ENCODE measurements at regions not wholly inside any gene's neighbourhood (a gene's known extent, or its start where the extent isn't known, plus 50 kb on each side); places are given as distances from the start of the nearest gene placed in this dataset.
"Not testable (repeated sequence)": the region's sequence is repeated elsewhere in the genome, so short reads cannot be mapped to it uniquely, and the experiment has no call there.

GRCh38 chr15:29522373-29523276, 253.0 kb upstream of the NSMCE3 start:
- Histone ChIP-seq H3K27ac (no peak overlapping the region), H3K4me3 (no peak overlapping the region)

DNA sequence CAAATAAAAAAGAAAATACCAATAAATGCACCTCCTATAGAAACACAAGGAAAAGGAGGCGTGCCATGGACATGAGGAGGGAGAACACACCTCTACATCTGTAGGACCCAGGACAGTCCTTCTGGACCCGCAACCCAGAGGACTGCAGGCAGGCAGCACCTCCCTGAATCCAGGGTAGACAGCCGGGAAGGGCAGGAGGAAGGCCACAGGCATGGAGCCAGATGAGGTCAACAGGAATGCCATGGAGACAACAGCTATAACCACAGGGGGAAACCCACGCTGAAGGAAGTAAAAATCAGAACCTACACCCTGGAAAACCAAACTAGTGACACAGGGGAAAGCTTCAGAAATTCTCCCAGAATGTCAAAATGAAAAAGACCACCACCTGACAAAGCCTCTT, 248.8 kb upstream of the NSMCE3 start:
- no peak overlapping the region for H3K4me3 ChIP-seq
- H3K27ac ChIP-seq, result no peak overlapping the region

DNA sequence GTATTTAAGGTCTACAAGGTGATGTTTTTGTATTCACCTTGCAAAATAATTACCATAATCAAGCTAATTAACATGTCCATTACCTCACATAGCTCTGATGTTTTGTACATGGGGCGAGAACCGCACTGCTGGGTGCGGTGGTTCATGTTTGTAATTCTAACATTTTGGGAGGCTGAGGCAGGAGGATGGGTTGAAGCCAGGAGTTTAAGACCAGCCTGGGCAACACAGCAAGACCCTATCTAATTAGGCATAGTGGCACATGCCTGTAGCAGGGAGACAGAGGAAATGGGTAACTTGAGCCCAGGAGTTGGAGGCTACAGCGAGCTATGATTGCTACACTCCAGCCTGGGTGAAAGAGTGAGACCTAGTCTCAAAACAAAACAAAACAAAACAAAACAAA, 248.2 kb upstream of the NSMCE3 start:
- H3K27ac ChIP-seq, result no peak overlapping the region
- H3K4me3 ChIP-seq, result no peak overlapping the region

- no peak overlapping the region for H3K27ac ChIP-seq
- no peak overlapping the region for H3K4me3 ChIP-seq
Observed at GRCh38 chr15:29516929-29517328, 247.3 kb upstream of the NSMCE3 start.

DNA sequence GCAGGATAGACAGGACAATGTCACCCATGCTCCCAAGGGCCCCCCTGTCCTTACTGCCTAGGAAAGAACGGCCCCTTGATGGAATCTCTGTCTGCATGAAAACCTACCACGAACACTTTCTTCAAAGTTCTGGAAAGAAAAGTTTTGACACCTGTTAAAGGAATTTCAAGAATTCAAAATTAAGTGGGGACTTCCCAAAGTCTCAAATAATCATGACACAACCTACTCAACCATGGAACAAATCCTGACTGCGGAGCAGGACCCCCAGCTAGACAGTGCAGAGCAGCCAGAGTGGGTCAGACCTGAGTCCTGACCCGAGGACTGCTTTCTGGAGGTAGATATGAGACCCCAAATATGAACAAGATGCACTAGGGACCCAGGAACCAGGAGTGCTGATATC, 245.3 kb upstream of the NSMCE3 start:
- H3K4me3 ChIP-seq, result no peak overlapping the region
- no peak overlapping the region for H3K27ac ChIP-seq

DNA sequence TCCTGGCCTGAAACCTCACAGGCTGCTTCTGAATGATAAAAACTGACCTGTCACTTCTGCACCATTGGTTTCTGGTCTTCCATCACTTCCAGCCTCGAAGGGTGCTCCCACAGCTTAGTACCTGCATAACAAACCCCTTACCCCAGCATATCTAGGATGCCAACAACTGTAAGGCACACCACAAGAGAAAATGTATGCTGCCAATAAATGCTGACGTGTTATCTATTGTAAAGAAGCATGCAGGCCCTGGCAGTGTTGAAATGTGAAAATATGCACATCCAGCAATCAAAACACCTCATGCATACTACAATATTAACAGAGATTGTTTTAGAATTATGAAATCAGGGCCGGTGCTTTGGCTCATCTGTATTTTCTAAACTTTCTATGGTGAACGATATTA, 242.0 kb upstream of the NSMCE3 start:
- Histone ChIP-seq H3K4me3 (no peak overlapping the region), H3K27ac (no peak overlapping the region)

DNA sequence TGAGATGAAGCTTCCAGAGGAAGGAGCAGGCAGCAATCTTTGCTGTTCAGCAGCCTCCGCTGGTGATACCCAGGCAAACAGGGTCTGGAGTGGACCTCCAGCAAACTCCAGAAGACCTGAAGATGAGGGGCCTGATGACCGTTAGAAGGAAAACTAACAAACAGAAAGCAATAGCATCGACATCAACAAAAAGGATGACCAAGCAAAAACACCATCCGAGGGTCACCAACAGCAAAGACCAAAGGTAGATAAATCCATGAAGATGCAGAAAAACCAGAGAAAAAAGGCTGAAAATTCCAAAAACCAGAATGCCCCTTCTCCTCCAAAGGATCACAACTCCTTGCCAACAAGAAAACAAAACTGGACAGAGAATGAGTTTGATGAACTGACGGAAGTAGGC, 235.9 kb upstream of the NSMCE3 start:
- not testable (repeated sequence) for H3K27ac ChIP-seq, H3K4me3 ChIP-seq

GRCh38 chr15:29490747-29491471, 221.3 kb upstream of the NSMCE3 start:
- Histone ChIP-seq H3K4me3 (no peak overlapping the region), H3K27ac (no peak overlapping the region)

- no peak overlapping the region for H3K4me3 ChIP-seq
- H3K27ac ChIP-seq, result no peak overlapping the region
Observed at GRCh38 chr15:29480949-29481348, 211.3 kb upstream of the NSMCE3 start.

GRCh38 chr15:29480278-29480677, 210.7 kb upstream of the NSMCE3 start:
- Histone ChIP-seq H3K4me3 (no peak overlapping the region), H3K27ac (no peak overlapping the region)

GRCh38 chr15:29477256-29477655, 207.6 kb upstream of the NSMCE3 start:
- Histone ChIP-seq H3K4me3 (no peak overlapping the region), H3K27ac (no peak overlapping the region)

DNA sequence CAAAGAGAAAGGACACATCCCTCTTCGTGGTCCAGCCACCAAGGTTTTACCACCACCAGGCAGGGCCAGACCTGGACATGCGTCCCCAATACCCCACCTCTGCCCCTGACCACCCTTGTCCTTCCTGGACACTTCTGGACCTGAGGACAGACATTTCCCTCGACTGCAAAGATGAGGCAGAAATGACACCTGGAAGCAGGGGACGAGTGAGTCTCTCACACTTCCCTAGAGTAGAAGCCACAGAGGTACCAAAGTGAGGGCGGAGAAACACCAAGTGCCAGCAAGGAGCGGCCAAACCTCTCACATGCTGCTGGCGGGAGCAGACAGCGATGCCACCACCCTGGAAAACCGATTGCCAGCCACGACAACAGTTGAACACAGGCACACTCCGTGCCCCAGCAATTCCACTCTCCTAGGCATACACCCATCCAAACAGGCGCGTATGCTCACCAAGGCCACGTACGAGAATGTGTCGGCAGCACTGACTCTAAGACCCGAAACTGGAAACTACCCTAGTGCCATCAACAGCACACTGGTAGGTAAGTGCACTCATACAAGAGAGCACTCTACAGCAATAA, 207.0 kb upstream of the NSMCE3 start:
- H3K4me3 ChIP-seq, result no peak overlapping the region
- no peak overlapping the region for H3K27ac ChIP-seq

- Histone ChIP-seq H3K27ac (no peak overlapping the region), H3K4me3 (no peak overlapping the region)
Observed at GRCh38 chr15:29475096-29475495, 205.5 kb upstream of the NSMCE3 start.

GRCh38 chr15:29473621-29474105, 204.0 kb upstream of the NSMCE3 start:
- H3K27ac ChIP-seq, result no peak overlapping the region
- H3K4me3 ChIP-seq, result no peak overlapping the region

DNA sequence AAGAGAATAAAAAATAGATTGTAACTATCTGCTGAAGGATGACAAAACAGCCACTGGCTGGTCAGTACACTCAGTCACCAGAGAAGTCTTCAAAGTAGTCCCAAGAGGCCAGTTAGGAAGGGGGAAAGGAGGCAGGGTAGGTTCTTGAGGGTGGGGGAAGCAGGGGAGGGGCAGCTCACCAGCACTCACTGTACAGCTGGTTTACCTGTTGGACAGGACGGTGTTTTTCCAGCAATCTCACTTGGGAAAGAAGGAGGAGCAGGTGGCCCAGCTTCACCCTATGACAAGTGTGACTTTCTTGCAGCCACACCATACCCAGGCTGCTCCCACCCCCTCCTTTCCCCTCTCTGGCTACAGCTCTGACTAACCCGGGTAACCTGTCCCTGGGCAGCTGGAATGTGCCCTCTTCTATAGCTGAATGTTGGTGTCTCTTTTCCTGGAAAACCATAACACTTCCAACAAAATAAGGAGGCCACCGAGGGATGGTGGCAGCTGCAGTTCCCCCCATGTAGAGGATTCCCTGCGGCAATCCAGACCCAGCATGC, 203.4 kb upstream of the NSMCE3 start:
- H3K27ac ChIP-seq, result no peak overlapping the region
- no peak overlapping the region for H3K4me3 ChIP-seq

DNA sequence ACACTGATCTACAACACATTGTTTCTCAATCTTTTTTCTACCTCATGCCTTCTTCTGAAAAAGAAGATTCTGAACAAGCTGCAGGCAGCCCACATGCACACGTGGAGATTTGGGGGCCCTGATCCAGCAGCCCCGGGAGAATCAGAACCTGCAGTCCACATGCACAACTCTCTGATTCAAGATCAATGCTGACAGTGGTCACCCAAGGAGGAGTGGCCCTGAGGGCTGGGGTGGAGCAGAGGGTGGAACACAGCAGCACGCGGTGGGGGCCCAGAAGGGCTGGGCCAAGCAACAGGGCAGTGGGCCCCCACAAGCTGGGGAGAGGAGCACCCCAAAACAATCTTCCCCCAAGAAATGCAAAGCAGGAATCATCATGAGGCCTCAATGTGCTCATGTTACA, 202.1 kb upstream of the NSMCE3 start:
- Histone ChIP-seq H3K27ac (no peak overlapping the region), H3K4me3 (no peak overlapping the region)

- H3K4me3 ChIP-seq, result no peak overlapping the region
- H3K27ac ChIP-seq, result no peak overlapping the region
Observed at GRCh38 chr15:29471306-29471705, 201.7 kb upstream of the NSMCE3 start.

DNA sequence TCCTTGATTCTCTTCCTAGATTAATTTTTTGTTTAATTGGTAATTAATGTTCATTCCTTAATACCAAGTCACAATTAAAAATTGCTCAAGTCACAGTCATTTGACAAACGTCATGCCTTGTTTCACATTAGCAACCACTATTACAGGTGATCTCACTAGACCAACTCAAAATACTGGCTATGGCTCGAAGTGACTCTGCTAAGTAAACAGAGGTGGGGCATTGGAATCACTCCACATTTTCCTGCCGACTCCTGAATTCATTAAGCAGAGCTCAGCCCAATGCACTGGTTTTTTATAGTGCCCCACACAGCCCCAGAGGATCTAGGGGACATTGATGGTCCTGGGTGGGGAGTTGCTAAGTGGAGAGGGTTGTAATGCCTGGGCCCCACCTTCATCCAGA, 201.2 kb upstream of the NSMCE3 start:
- Histone ChIP-seq H3K4me3 (no peak overlapping the region), H3K27ac (peak overlapping the region in 2 of 21 experiments; percentile 30 to 57)

GRCh38 chr15:29470311-29470710, 200.7 kb upstream of the NSMCE3 start:
- peak overlapping the region in 2 of 21 experiments; percentile 30 to 57 for H3K27ac ChIP-seq

GRCh38 chr15:29468899-29469298, 199.3 kb upstream of the NSMCE3 start:
- Histone ChIP-seq H3K27ac (no peak overlapping the region), H3K4me3 (no peak overlapping the region)

More at GRCh38 chr15:29470311-29470710, 200.7 kb upstream of the NSMCE3 start:
- no peak overlapping the region for H3K4me3 ChIP-seq
